ENCODE measurements at regions not wholly inside any gene's neighbourhood (a gene's known extent, or its start where the extent isn't known, plus 50 kb on each side); places are given as distances from the start of the nearest gene placed in this dataset.
"Not testable (repeated sequence)": the region's sequence is repeated elsewhere in the genome, so short reads cannot be mapped to it uniquely, and the experiment has no call there.

GRCh38 chr3:139095803-139096466 lies 51.2 kb upstream of the PRR23C start:
- no peak for DNase-seq

GRCh38 chr3:139096670-139097069 lies 52.0 kb upstream of the PRR23C start:
- DNase-seq, result no peak

GRCh38 chr3:139098391-139098790 lies 53.7 kb upstream of the PRR23C start:
- no peak for DNase-seq

GRCh38 chr3:139099968-139100817 lies 55.5 kb upstream of the PRR23C start:
- DNase-seq, result no peak

GRCh38 chr3:139100821-139101220 lies 56.1 kb upstream of the PRR23C start:
- DNase-seq, result no peak

- no peak for DNase-seq
These were observed 56.7 kb upstream of the PRR23C start for GRCh38 chr3:139101396-139101795.

- no peak for DNase-seq
These were observed 58.8 kb upstream of the PRR23C start for GRCh38 chr3:139103484-139103883.

GRCh38 chr3:139104062-139104461 lies 59.4 kb upstream of the PRR23C start:
- no peak for DNase-seq

- DNase-seq, result no peak
These were observed 60.5 kb upstream of the PRR23C start for GRCh38 chr3:139105154-139105702.

- DNase-seq, result no peak
These were observed 61.6 kb upstream of the PRR23C start for GRCh38 chr3:139106013-139106932.

- DNase-seq, result no peak
These were observed 62.9 kb upstream of the PRR23C start for GRCh38 chr3:139107424-139108252.

GRCh38 chr3:139108253-139108969 lies 63.7 kb upstream of the PRR23C start:
- no peak for DNase-seq

GRCh38 chr3:139109271-139109670 lies 64.6 kb upstream of the PRR23C start:
- DNase-seq, result no peak

- DNase-seq, result no peak
These were observed 65.6 kb upstream of the PRR23C start for GRCh38 chr3:139110072-139110830.

- not testable (repeated sequence) for DNase-seq
These were observed 66.2 kb upstream of the PRR23C start for GRCh38 chr3:139110929-139111328.

GRCh38 chr3:139111392-139112229 lies 66.9 kb upstream of the PRR23C start:
- peak; percentile 58 for DNase-seq

- DNase-seq, result no peak
These were observed 67.5 kb upstream of the PRR23C start for GRCh38 chr3:139112230-139112558.

- peak; percentile 51 for DNase-seq
These were observed 68.7 kb upstream of the PRR23C start for GRCh38 chr3:139113231-139113992.

- peak; percentile 16 for DNase-seq
These were observed 69.3 kb upstream of the PRR23C start for GRCh38 chr3:139113993-139114375.

Data from hematopoietic multipotent progenitor cell treated with erythropoietin and hydrocortisone succinate and interleukin-3 and kit ligand, for 8 days (in vitro differentiated cells).